ENCODE measurements at regions not wholly inside any gene's neighbourhood (a gene's known extent, or its start where the extent isn't known, plus 50 kb on each side); places are given as distances from the start of the nearest gene placed in this dataset.

- TF ChIP-seq CTCF (IDR thresholded peaks at IDR 0.05) (no peak), POLR2A (IDR thresholded peaks at IDR 0.05) (no peak)
Measured at GRCh38 chr7:86295526-86295925, 348.2 kb upstream of the GRM3 start.

All from esophagus squamous epithelium (tissue), 4 donors.